ENCODE measurements at regions not wholly inside any gene's neighbourhood (a gene's known extent, or its start where the extent isn't known, plus 50 kb on each side); places are given as distances from the start of the nearest gene placed in this dataset.

DNA sequence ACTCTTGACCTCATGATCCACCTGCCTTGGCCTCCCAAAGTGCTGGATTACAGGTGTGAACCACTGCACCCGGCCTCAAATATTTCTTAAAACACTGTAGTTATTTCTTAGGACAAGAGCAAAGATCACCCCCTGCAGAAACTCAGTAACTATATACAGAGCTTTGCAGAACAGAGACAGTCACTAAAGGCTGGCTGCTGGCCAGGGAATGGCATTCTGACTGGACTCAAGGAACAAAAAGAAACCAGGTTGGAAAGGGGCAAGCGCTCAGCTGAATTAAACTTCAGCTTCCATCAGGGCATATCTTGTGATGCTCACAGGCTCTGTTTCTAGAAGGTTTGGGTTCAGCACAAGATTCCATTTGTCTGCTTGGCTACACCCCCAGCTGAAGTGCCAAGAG is 95.8 kb downstream of the ADAMTS15 start:
- no peak overlapping the region for H3K4me3 Mint-ChIP-seq
- peaks cover 7% of the 10 kb centered on the region for H3K9me3 Mint-ChIP-seq
- no peak overlapping the region for H3K27ac Mint-ChIP-seq
- H3K36me3 Mint-ChIP-seq (ENCODE audit: low read depth), result peaks cover 3% of the 10 kb centered on the region
- no peak for TF ChIP-seq CTCF (IDR thresholded peaks at IDR 0.05; ENCODE audit: unreplicated experiment in 3 of 3)
- H3K27me3 Mint-ChIP-seq (ENCODE audit: low read depth), result peaks cover 12% of the 10 kb centered on the region
- H3K4me1 Mint-ChIP-seq, result no peaks in the 10 kb centered on the region

DNA sequence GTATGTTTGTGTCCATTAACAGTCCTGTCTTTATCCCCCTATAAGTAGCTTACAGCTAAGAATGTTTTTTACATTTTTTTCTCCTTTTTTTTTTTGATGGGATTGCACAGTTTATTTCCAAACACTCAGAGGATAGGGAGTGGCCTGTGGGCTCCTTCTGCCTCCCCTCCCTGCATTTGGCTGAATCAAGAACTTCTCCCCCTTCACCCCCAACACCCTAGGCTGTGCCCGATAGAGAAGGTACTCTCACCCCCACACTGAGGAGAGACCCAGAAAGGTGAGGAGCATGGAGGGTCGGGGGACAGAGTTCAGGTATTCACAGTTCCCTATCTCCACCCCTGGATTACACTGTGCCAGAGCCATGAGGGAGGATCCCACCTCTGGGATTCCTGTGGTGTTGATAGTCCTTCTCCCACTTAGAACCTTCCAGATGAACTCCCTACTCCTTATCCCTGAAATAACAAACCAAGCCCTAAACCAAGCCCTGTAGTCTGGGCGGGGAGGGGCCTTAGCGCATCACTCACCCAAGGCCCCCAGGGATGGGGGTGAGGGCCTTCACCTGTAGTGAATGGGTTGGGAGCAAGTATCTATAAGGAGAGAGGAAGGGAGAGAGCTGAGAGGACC is 97.1 kb downstream of the ADAMTS15 start:
- Mint-ChIP-seq H3K36me3 (ENCODE audit: low read depth) (peaks cover 3% of the 10 kb centered on the region), H3K27ac (peak overlapping the region; percentile 15 to 75 (median 56)), H3K9me3 (peaks cover 6% of the 10 kb centered on the region), H3K4me3 (no peak overlapping the region), H3K4me1 (no peaks in the 10 kb centered on the region), H3K27me3 (ENCODE audit: low read depth) (peaks cover 7% of the 10 kb centered on the region)
- TF ChIP-seq CTCF (IDR thresholded peaks at IDR 0.05; ENCODE audit: unreplicated experiment in 3 of 3), result no peak

DNA sequence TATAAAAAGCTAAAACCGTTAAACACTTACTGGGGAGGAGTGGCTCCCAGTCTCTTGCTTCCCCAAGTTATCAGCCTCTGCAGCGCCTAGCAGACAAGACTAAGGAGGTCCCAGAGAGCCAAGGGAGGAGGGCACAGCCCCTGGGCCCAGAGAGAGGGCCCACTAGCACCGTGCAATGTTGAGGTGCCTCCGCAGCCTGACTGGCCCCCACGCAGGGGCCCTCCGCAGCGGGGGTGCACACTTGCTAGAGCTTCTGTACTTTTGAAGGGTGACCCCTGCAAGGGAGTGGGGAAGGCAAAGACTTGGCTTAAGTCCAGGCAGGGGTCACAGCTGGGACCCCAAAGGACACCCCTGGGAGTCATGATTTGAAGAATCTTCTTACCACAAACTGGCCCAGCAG is 98.0 kb downstream of the ADAMTS15 start:
- TF ChIP-seq CTCF (IDR thresholded peaks at IDR 0.05; ENCODE audit: unreplicated experiment in 3 of 3), result no peak
- peaks cover 3% of the 10 kb centered on the region for H3K36me3 Mint-ChIP-seq (ENCODE audit: low read depth)
- peaks cover 3% of the 10 kb centered on the region for H3K9me3 Mint-ChIP-seq
- H3K4me3 Mint-ChIP-seq, result no peak overlapping the region
- no peak overlapping the region for H3K27ac Mint-ChIP-seq
- peaks cover 3% of the 10 kb centered on the region for H3K4me1 Mint-ChIP-seq
- peaks cover 7% of the 10 kb centered on the region for H3K27me3 Mint-ChIP-seq (ENCODE audit: low read depth)

- Mint-ChIP-seq H3K4me3 (no peak overlapping the region), H3K4me1 (peaks cover 7% of the 10 kb centered on the region), H3K27ac (no peak overlapping the region), H3K27me3 (ENCODE audit: low read depth) (peaks cover 7% of the 10 kb centered on the region), H3K9me3 (peaks cover 3% of the 10 kb centered on the region), H3K36me3 (ENCODE audit: low read depth) (peaks cover 3% of the 10 kb centered on the region)
- no peak for TF ChIP-seq CTCF (IDR thresholded peaks at IDR 0.05; ENCODE audit: unreplicated experiment in 3 of 3)
Observed at GRCh38 chr11:130546901-130547694, 98.7 kb downstream of the ADAMTS15 start.

- Mint-ChIP-seq H3K9me3 (no peaks in the 10 kb centered on the region), H3K36me3 (ENCODE audit: low read depth) (no peaks in the 10 kb centered on the region), H3K27me3 (ENCODE audit: low read depth) (peaks cover 7% of the 10 kb centered on the region), H3K27ac (peak overlapping the region in 2 of 3 experiments; percentile 1 to 49), H3K4me1 (peaks cover 7% of the 10 kb centered on the region), H3K4me3 (no peak overlapping the region)
- TF ChIP-seq CTCF (IDR thresholded peaks at IDR 0.05; ENCODE audit: unreplicated experiment in 3 of 3), result no peak
Observed at GRCh38 chr11:130547761-130548490, 99.5 kb downstream of the ADAMTS15 start.
